ENCODE measurements at regions not wholly inside any gene's neighbourhood (a gene's known extent, or its start where the extent isn't known, plus 50 kb on each side); places are given as distances from the start of the nearest gene placed in this dataset.

DNA sequence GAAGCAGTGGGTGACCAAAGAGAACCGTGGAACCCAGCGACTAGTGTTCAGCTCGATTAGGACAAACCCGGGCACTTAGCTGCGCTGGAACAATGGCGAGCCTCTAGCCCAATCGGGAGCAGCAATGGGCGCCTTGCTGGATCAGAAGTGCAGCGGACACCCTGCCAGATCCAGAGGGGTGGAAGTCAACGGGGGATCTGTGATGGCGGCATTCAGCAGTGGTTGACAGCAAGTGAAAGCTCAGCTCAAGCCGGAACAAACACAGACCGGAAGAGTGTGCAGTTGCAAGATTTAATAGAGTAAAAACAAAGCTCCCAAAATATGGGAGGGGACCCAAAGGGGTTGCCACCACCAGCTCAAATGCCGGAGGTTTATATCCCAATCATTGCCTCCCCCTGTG lies 478.7 kb upstream of the REG3G start (continued):
- TF ChIP-seq ZNF644 (CRISPR knock-in tag; IDR thresholded peaks at IDR 0.05; ENCODE audit: low read depth): peak; percentile 95
- TF ChIP-seq, protein P1, sequence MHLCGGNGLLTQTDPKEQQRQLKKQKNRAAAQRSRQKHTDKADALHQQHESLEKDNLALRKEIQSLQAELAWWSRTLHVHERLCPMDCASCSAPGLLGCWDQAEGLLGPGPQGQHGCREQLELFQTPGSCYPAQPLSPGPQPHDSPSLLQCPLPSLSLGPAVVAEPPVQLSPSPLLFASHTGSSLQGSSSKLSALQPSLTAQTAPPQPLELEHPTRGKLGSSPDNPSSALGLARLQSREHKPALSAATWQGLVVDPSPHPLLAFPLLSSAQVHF (CRISPR knock-in tag; IDR thresholded peaks at IDR 0.05): no peak
- TF ChIP-seq NFYB (CRISPR knock-in tag; IDR thresholded peaks at IDR 0.05): peak; percentile 26; the same call in 1 of the 2 replicates
- TF ChIP-seq PHF21A (CRISPR knock-in tag; IDR thresholded peaks at IDR 0.05): peak; percentile 62
- TF ChIP-seq ZNF530 (CRISPR knock-in tag; IDR thresholded peaks at IDR 0.05; ENCODE audit: low read depth): no peak
- no peak for TF ChIP-seq MXI1 (IDR thresholded peaks at IDR 0.05; ENCODE audit: borderline replicate concordance, low read depth, low read length)
- 0 out of 2 replicates have a peak, but pooled peaks have one; percentile 12 for TF ChIP-seq ZSCAN29 (CRISPR knock-in tag; conservative IDR thresholded peaks at IDR 0.05)
- no peak for TF ChIP-seq ZSCAN12 (CRISPR knock-in tag; IDR thresholded peaks at IDR 0.05)
- TF ChIP-seq KDM2A (CRISPR knock-in tag; IDR thresholded peaks at IDR 0.05; ENCODE audit: borderline replicate concordance, low read depth): peak; percentile 43; the same call in 1 of the 2 replicates
- TF ChIP-seq ZNF703 (CRISPR knock-in tag; IDR thresholded peaks at IDR 0.05; ENCODE audit: borderline replicate concordance): no peak
- no peak for TF ChIP-seq ZFP36 (IDR thresholded peaks at IDR 0.05; ENCODE audit: borderline replicate concordance, low read depth, low read length, partially characterized antibody)
- TF ChIP-seq, protein P2, sequence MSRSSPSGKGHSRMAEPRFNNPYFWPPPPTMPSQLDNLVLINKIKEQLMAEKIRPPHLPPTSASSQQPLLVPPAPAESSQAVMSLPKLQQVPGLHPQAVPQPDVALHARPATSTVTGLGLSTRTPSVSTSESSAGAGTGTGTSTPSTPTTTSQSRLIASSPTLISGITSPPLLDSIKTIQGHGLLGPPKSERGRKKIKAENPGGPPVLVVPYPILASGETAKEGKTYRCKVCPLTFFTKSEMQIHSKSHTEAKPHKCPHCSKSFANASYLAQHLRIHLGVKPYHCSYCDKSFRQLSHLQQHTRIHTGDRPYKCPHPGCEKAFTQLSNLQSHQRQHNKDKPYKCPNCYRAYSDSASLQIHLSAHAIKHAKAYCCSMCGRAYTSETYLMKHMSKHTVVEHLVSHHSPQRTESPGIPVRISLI (CRISPR knock-in tag; IDR thresholded peaks at IDR 0.05; ENCODE audit: borderline replicate concordance): no peak
- TF ChIP-seq SALL1 (CRISPR knock-in tag; IDR thresholded peaks at IDR 0.05): peak; percentile 68; the same call in 1 of the 2 replicates
- peak; percentile 49; the same call in 1 of the 2 replicates for TF ChIP-seq SALL2 (CRISPR knock-in tag; IDR thresholded peaks at IDR 0.05)
- TF ChIP-seq CREM (IDR thresholded peaks at IDR 0.05): no peak
- no peak for TF ChIP-seq CREM (CRISPR knock-in tag; IDR thresholded peaks at IDR 0.05)
- TF ChIP-seq XRCC5 (optimal IDR thresholded peaks at IDR 0.05; ENCODE audit: low read length): no peak
- no peak for TF ChIP-seq ZFY (CRISPR knock-in tag; IDR thresholded peaks at IDR 0.05)
- no peak for TF ChIP-seq ZNF646 (CRISPR knock-in tag; IDR thresholded peaks at IDR 0.05)
- TF ChIP-seq SMARCE1 (IDR thresholded peaks at IDR 0.05; ENCODE audit: borderline replicate concordance): no peak
- 0 out of 2 replicates have a peak, but pooled peaks have one; percentile 31 for TF ChIP-seq PITX1 (CRISPR knock-in tag; IDR thresholded peaks at IDR 0.05)
- TF ChIP-seq, protein P3, sequence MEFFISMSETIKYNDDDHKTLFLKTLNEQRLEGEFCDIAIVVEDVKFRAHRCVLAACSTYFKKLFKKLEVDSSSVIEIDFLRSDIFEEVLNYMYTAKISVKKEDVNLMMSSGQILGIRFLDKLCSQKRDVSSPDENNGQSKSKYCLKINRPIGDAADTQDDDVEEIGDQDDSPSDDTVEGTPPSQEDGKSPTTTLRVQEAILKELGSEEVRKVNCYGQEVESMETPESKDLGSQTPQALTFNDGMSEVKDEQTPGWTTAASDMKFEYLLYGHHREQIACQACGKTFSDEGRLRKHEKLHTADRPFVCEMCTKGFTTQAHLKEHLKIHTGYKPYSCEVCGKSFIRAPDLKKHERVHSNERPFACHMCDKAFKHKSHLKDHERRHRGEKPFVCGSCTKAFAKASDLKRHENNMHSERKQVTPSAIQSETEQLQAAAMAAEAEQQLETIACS (CRISPR knock-in tag; IDR thresholded peaks at IDR 0.05): no peak
- TF ChIP-seq IRX3 (CRISPR knock-in tag; IDR thresholded peaks at IDR 0.05; ENCODE audit: borderline replicate concordance, low read depth): no peak
- TF ChIP-seq ZNF792 (CRISPR knock-in tag; IDR thresholded peaks at IDR 0.05): no peak

Data from HepG2 (cell line).